Peyer's patch (tissue), 4 donors: ENCODE measurements at regions not wholly inside any gene's neighbourhood (a gene's known extent, or its start where the extent isn't known, plus 50 kb on each side); places are given as distances from the start of the nearest gene placed in this dataset.

Experiments used
- POLR2A ChIP-seq, 2 donors: fragments of 450-650 bp; IDR thresholded peaks; one replicate each; pipeline ENCODE4 v1.5.1; 2017; ENCODE audit warnings: antibody characterized with exemption in 2 of 2, mild to moderate bottlenecking in 2 of 2, moderate library complexity in 2 of 2
- TF ChIP-seq, protein P1 (sequence below), 6 experiments: fragments of 450-650 bp in 4 of 6; fragments of 200-600 bp in 2 of 6; sonication (generic) in 1 of 6; IDR thresholded peaks; one replicate each; pipeline ENCODE4 v1.5.1; 2017 to 2019; ENCODE audit warnings: antibody characterized with exemption in 6 of 6, mild to moderate bottlenecking in 3 of 6, moderate library complexity in 1 of 6

- TF ChIP-seq, protein P1, sequence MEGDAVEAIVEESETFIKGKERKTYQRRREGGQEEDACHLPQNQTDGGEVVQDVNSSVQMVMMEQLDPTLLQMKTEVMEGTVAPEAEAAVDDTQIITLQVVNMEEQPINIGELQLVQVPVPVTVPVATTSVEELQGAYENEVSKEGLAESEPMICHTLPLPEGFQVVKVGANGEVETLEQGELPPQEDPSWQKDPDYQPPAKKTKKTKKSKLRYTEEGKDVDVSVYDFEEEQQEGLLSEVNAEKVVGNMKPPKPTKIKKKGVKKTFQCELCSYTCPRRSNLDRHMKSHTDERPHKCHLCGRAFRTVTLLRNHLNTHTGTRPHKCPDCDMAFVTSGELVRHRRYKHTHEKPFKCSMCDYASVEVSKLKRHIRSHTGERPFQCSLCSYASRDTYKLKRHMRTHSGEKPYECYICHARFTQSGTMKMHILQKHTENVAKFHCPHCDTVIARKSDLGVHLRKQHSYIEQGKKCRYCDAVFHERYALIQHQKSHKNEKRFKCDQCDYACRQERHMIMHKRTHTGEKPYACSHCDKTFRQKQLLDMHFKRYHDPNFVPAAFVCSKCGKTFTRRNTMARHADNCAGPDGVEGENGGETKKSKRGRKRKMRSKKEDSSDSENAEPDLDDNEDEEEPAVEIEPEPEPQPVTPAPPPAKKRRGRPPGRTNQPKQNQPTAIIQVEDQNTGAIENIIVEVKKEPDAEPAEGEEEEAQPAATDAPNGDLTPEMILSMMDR (IDR thresholded peaks at IDR 0.05): no peak
- TF ChIP-seq POLR2A (IDR thresholded peaks at IDR 0.05): no peak
Measured at GRCh38 chr7:84461093-84461492, 266.5 kb upstream of the SEMA3A start.
